NT2/D1 (cell line): ENCODE measurements at regions not wholly inside any gene's neighbourhood (a gene's known extent, or its start where the extent isn't known, plus 50 kb on each side); places are given as distances from the start of the nearest gene placed in this dataset.

Experiments used
- SUZ12 ChIP-seq: IDR thresholded peaks from 2 replicates; pipeline ENCODE4 v1.6.1; 2011; ENCODE audit not compliant: insufficient read length, insufficient read depth; ENCODE audit errors: extremely low read depth
- YY1 ChIP-seq: IDR thresholded peaks from 2 replicates; pipeline ENCODE4 v1.6.1; 2011; ENCODE audit not compliant: insufficient read length, insufficient read depth
- ZNF274 ChIP-seq: IDR thresholded peaks from 2 replicates; pipeline ENCODE4 v1.6.1; 2011; ENCODE audit warnings: mild to moderate bottlenecking, low read depth, low read length

GRCh38 chr6:113083947-113084346 lies 736.8 kb downstream of the RFPL4B start:
- no peak for TF ChIP-seq YY1
- TF ChIP-seq ZNF274, result no peak
- TF ChIP-seq SUZ12, result no peak
